ENCODE measurements at regions not wholly inside any gene's neighbourhood (a gene's known extent, or its start where the extent isn't known, plus 50 kb on each side); places are given as distances from the start of the nearest gene placed in this dataset.

GRCh38 chr5:4229414-4230292 lies 634.0 kb downstream of the IRX1 start:
- TF ChIP-seq MAX (IDR thresholded peaks at IDR 0.05): no peak
- no peak for TF ChIP-seq TEAD4 (IDR thresholded peaks at IDR 0.05)
- no peak for TF ChIP-seq TAF1 (IDR thresholded peaks at IDR 0.05; ENCODE audit: low read depth)
- no peak for TF ChIP-seq NFIC (IDR thresholded peaks at IDR 0.05)
- TF ChIP-seq USF1 (IDR thresholded peaks at IDR 0.05): no peak
- no peak for TF ChIP-seq CREB1 (IDR thresholded peaks at IDR 0.05; ENCODE audit: low read depth)
- TF ChIP-seq RAD21 (IDR thresholded peaks at IDR 0.05; ENCODE audit: low read depth): no peak
- no peak for TF ChIP-seq FOXM1 (IDR thresholded peaks at IDR 0.05; ENCODE audit: borderline replicate concordance, low read depth)
- no peak for TF ChIP-seq EGR1 (IDR thresholded peaks at IDR 0.05)
- no peak for TF ChIP-seq REST (IDR thresholded peaks at IDR 0.05; ENCODE audit: low read depth)
- no peak for TF ChIP-seq CEBPB (IDR thresholded peaks at IDR 0.05)
- no peak for TF ChIP-seq YY1 (IDR thresholded peaks at IDR 0.05; ENCODE audit: low read depth)
- TF ChIP-seq TCF12 (IDR thresholded peaks at IDR 0.05; ENCODE audit: low read depth): no peak
- no peak for TF ChIP-seq EP300 (IDR thresholded peaks at IDR 0.05; ENCODE audit: borderline replicate concordance)

- TF ChIP-seq FOXM1 (IDR thresholded peaks at IDR 0.05; ENCODE audit: borderline replicate concordance, low read depth) (no peak), EGR1 (IDR thresholded peaks at IDR 0.05) (no peak), ZBTB7A (IDR thresholded peaks at IDR 0.05; ENCODE audit: low read depth) (no peak), EP300 (IDR thresholded peaks at IDR 0.05; ENCODE audit: borderline replicate concordance) (no peak), CEBPB (IDR thresholded peaks at IDR 0.05) (no peak)
These were observed 634.8 kb downstream of the IRX1 start for GRCh38 chr5:4230471-4230785.

- TF ChIP-seq MAX (IDR thresholded peaks at IDR 0.05) (no peak), NFIC (IDR thresholded peaks at IDR 0.05) (no peak), USF1 (IDR thresholded peaks at IDR 0.05) (no peak), YY1 (IDR thresholded peaks at IDR 0.05; ENCODE audit: low read depth) (no peak), ZBTB7A (IDR thresholded peaks at IDR 0.05; ENCODE audit: low read depth) (no peak), REST (IDR thresholded peaks at IDR 0.05; ENCODE audit: low read depth) (no peak), TAF1 (IDR thresholded peaks at IDR 0.05; ENCODE audit: low read depth) (no peak), FOXM1 (IDR thresholded peaks at IDR 0.05; ENCODE audit: borderline replicate concordance, low read depth) (no peak), EGR1 (IDR thresholded peaks at IDR 0.05) (no peak), CREB1 (IDR thresholded peaks at IDR 0.05; ENCODE audit: low read depth) (no peak), EP300 (IDR thresholded peaks at IDR 0.05; ENCODE audit: borderline replicate concordance) (no peak)
These were observed 635.4 kb downstream of the IRX1 start for GRCh38 chr5:4230786-4231641.

- TF ChIP-seq TAF1 (IDR thresholded peaks at IDR 0.05; ENCODE audit: low read depth) (no peak), RAD21 (IDR thresholded peaks at IDR 0.05; ENCODE audit: low read depth) (no peak), TCF12 (IDR thresholded peaks at IDR 0.05; ENCODE audit: low read depth) (no peak)
These were observed 636.5 kb downstream of the IRX1 start for GRCh38 chr5:4232084-4232483.

- TF ChIP-seq TAF1 (IDR thresholded peaks at IDR 0.05; ENCODE audit: low read depth) (no peak), ZBTB7A (IDR thresholded peaks at IDR 0.05; ENCODE audit: low read depth) (no peak), EGR1 (IDR thresholded peaks at IDR 0.05) (no peak), RAD21 (IDR thresholded peaks at IDR 0.05; ENCODE audit: low read depth) (no peak), NFIC (IDR thresholded peaks at IDR 0.05) (no peak), REST (IDR thresholded peaks at IDR 0.05; ENCODE audit: low read depth) (no peak), USF1 (IDR thresholded peaks at IDR 0.05) (no peak), MAX (IDR thresholded peaks at IDR 0.05) (no peak), EP300 (IDR thresholded peaks at IDR 0.05; ENCODE audit: borderline replicate concordance) (no peak), CREB1 (IDR thresholded peaks at IDR 0.05; ENCODE audit: low read depth) (no peak), YY1 (IDR thresholded peaks at IDR 0.05; ENCODE audit: low read depth) (no peak), TCF12 (IDR thresholded peaks at IDR 0.05; ENCODE audit: low read depth) (no peak)
These were observed 638.0 kb downstream of the IRX1 start for GRCh38 chr5:4233671-4234070.

Measured in Ishikawa (cell line).